Activated CD4-positive, alpha-beta memory T cell treated with anti-CD3 and anti-CD28 coated beads for 36 hours (primary cell): ENCODE measurements at regions not wholly inside any gene's neighbourhood (a gene's known extent, or its start where the extent isn't known, plus 50 kb on each side); places are given as distances from the start of the nearest gene placed in this dataset.

ENCODE experiments used
- CTCF ChIA-PET: fragments of 350-600 bp; sonication (Branson Sonifier 250); formaldehyde crosslinking; loops from one replicate; lab custom pipeline; 2021; ENCODE audit warnings: antibody characterized with exemption, inconsistent platforms; lab: Charles Lee
- POLR2A ChIA-PET: fragments of 350-600 bp; sonication (Branson Sonifier 250); formaldehyde crosslinking; loops from one replicate; lab custom pipeline; 2021; ENCODE audit warnings: antibody characterized with exemption; lab: Charles Lee
- DNase-seq: peaks from one replicate; pipeline ENCODE4 v3.0.0-alpha.2; 2020
- H3K27ac Mint-ChIP-seq: one replicate; pipeline ENCODE4 v1.8.0; 2021; ENCODE audit warnings: mixed read lengths
- H3K27me3 Mint-ChIP-seq: one replicate; pipeline ENCODE4 v1.8.0; 2021; ENCODE audit warnings: mixed read lengths
- H3K36me3 Mint-ChIP-seq: one replicate; pipeline ENCODE4 v1.8.0; 2021; ENCODE audit warnings: mixed read lengths
- H3K4me1 Mint-ChIP-seq: one replicate; pipeline ENCODE4 v1.8.0; 2021; ENCODE audit warnings: low read depth, mixed read lengths
- H3K4me3 Mint-ChIP-seq: one replicate; pipeline ENCODE4 v1.8.0; 2021; ENCODE audit warnings: mild to moderate bottlenecking, mixed read lengths
- H3K9me3 Mint-ChIP-seq: one replicate; pipeline ENCODE4 v1.8.0; 2021; ENCODE audit warnings: mixed read lengths
- intact Hi-C: fragments of 100-400 bp; cut with micrococcal nuclease; formaldehyde crosslinking; loops from one replicate; pipeline ENCODE4 v1.15.1; 2023

DNA sequence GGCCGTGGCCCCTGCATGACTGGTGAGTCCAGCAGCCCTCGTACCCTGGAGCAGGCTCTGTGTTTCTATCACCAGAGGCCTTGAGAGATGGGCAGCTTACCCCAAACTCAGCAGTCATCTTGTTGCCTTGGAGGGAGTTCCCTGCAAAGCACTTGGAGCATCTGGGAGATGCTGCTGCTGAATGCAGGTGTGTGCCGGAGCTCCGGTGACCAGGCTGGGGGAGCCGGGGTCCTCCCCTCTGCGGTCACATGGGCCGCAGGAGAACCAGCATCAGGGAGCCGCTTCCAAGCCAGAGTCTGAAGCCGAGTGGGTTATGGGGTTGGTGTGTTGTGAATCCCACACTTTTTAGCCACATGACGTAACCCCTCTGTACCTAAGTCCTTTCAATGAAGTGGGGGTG lies 82.8 kb downstream of the TEX29 start:
- Mint-ChIP-seq H3K4me3 (no peak overlapping the region), H3K9me3 (no peaks in the 10 kb centered on the region), H3K27ac (no peak overlapping the region), H3K4me1 (no peaks in the 10 kb centered on the region), H3K27me3 (peaks cover 7% of the 10 kb centered on the region), H3K36me3 (no peaks in the 10 kb centered on the region)
- POLR2A ChIA-PET: no interaction called here
- CTCF ChIA-PET: interaction anchor here (2.4 kb wide), 1 partner anchor 336 kb away, joined by 7 read pairs; no protein-coding TSS in a partner anchor
- DNase-seq: no peak
- intact Hi-C loops: no loop called here

DNA sequence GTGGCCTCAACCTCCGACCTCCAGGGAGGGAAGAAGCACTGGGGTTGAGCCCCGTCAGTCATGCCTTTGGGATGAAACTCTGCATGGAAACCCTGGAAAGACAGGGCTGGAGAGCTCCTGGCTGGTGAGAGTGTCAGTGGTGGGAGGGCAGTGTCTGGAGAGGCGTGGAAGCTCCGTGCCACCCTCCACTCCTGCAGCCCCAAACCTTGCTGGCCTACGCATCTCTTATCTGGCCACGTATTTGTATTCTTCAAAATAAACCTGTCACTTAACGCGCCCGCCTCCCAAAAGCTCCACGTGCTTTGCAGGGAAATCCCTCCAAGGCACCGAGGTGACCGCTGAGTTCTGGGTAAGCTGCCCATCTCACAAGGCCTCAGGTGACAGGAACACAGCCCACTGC lies 84.3 kb downstream of the TEX29 start:
- Mint-ChIP-seq H3K27me3 (peaks cover 7% of the 10 kb centered on the region), H3K4me1 (no peaks in the 10 kb centered on the region), H3K9me3 (no peaks in the 10 kb centered on the region), H3K27ac (no peak overlapping the region), H3K36me3 (no peaks in the 10 kb centered on the region), H3K4me3 (no peak overlapping the region)
- ChIA-PET CTCF (interaction anchor here (2.4 kb wide), 1 partner anchor 337 kb away, joined by 7 read pairs; no protein-coding TSS in a partner anchor), POLR2A (no interaction called here)
- intact Hi-C loops: no loop called here
- DNase-seq: no peak

DNA sequence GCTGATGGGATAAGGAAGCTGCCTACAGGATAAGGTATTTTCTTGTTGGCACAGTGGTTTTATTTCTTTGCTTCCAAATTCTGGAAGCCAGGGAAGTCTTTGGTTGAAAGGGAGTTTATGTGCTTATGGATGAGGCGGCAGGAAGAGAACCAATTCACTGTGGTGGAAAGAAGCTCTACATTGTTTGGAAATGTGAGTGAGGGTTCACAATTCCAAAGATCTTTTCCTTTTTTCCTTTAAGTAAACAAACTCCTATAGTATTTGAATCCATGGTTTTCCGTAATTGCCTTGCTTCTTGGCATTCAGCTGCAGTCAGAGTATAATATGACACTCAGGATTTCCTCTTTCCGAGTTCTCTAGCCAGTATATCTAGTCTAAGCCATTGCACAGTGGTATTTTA lies 86.2 kb downstream of the TEX29 start:
- H3K36me3 Mint-ChIP-seq: no peaks in the 10 kb centered on the region
- no peaks in the 10 kb centered on the region for H3K4me1 Mint-ChIP-seq
- H3K27ac Mint-ChIP-seq: no peak overlapping the region
- H3K9me3 Mint-ChIP-seq: no peaks in the 10 kb centered on the region
- no peak overlapping the region for H3K4me3 Mint-ChIP-seq
- DNase-seq: no peak
- ChIA-PET CTCF (no interaction called here), POLR2A (no interaction called here)
- intact Hi-C loops: no loop called here
- peaks cover 7% of the 10 kb centered on the region for H3K27me3 Mint-ChIP-seq

DNA sequence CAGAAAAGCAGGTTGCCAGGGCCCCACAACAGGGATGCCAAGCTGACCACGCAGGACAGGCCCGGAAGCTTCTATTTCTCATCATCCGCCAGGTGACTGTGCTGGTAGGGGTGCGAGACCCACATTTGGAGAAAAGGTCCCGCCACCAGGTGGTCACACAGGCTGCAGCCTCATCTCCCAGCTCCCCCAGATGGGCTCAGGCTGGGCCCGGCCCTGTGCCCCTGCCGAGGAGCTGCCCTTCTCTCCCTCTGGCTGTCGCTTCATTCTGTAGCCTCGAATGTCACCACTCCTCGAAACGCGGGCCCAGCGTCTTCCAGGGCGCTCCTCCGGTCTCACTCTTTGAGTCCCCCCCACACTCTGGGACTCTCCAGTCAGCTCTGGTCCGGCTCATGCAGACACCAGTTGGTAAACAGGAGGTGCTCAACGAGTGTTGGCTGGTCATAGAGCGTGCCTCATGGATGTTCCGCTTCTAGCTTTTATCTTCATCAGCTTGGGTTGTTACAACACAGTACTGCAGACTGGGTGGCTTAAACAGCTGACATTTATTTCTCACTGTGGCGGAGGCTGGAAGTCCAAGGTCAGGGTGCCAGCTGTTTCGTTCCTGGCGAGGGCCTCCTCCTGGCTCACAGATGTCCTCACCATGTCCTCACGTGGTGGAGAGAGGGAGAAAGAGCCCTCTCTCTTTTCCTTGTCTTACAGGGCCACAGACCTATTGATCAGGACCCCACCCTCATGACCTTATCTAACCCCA lies 87.1 kb downstream of the TEX29 start:
- Mint-ChIP-seq H3K4me3 (no peak overlapping the region), H3K36me3 (no peaks in the 10 kb centered on the region), H3K27me3 (peaks cover 15% of the 10 kb centered on the region), H3K9me3 (no peaks in the 10 kb centered on the region), H3K4me1 (no peaks in the 10 kb centered on the region), H3K27ac (no peak overlapping the region)
- intact Hi-C loops: no loop called here
- POLR2A ChIA-PET: no interaction called here
- DNase-seq: no peak
- CTCF ChIA-PET: no interaction called here

DNA sequence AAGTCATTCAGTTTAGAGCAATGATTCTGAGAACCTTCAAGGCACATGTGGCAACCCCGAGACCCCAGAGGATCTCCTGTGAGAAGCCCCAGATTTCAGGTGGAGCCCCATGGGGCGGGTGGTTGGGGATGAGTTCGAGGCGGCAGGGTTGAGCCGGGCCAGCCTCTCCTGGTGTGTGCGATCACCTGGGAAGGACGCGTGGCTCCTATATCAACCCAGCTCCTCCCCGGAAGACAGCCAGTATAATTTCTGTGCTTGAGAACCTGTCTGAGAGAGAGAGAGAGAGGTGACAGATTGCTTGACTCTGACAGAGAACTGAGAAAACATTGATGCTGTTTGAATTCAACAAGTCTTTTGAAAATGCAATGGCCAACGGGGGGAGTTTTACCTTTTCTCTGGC lies 89.0 kb downstream of the TEX29 start:
- H3K4me1 Mint-ChIP-seq: no peaks in the 10 kb centered on the region
- H3K9me3 Mint-ChIP-seq: no peaks in the 10 kb centered on the region
- intact Hi-C loops: no loop called here
- POLR2A ChIA-PET: no interaction called here
- no peak overlapping the region for H3K27ac Mint-ChIP-seq
- H3K4me3 Mint-ChIP-seq: no peak overlapping the region
- H3K27me3 Mint-ChIP-seq: peaks cover 16% of the 10 kb centered on the region
- CTCF ChIA-PET: no interaction called here
- H3K36me3 Mint-ChIP-seq: no peaks in the 10 kb centered on the region
- no peak for DNase-seq

DNA sequence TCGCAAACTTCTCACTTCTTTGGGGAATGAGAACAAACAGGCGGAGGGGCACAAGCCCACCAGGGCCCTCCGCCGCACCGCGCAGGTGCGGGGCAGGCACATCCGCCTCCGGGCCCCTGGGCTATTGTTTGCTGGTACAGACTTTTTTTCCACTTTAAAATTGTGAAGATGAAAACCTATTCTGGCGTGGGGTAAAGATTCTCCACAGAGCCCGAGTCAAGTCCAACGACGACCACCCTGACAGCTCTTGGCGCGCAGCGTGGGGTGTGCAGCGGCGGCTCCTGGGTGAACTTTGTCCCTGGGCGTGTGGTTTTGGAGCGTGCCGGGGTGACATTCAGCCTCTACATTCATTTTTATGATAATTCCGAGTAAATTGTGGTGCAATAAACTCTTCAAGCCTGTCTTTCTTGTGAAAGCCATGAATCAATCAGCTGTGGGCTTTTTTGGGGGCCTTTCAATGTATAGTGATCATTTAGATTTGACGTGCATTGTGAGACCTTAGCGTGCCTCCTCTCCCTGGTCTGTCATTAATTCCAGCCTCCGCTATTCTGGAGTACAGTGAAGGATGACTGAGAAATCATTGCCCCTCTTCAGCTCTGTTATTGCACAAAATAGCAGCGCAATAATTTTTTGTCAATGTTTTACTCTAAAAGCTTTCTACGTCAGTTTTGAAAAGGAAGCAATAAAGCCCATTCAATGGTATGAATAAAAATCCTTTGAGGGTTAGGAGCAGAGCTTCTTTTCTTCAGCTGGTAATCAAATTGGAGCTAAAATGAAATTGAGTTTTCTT lies 90.0 kb downstream of the TEX29 start:
- no peak for DNase-seq
- ChIA-PET CTCF (no interaction called here), POLR2A (no interaction called here)
- H3K4me3 Mint-ChIP-seq: no peak overlapping the region
- no peak overlapping the region for H3K27ac Mint-ChIP-seq
- no peaks in the 10 kb centered on the region for H3K9me3 Mint-ChIP-seq
- no peaks in the 10 kb centered on the region for H3K36me3 Mint-ChIP-seq
- intact Hi-C loops: no loop called here
- peaks cover 15% of the 10 kb centered on the region for H3K27me3 Mint-ChIP-seq
- no peaks in the 10 kb centered on the region for H3K4me1 Mint-ChIP-seq

DNA sequence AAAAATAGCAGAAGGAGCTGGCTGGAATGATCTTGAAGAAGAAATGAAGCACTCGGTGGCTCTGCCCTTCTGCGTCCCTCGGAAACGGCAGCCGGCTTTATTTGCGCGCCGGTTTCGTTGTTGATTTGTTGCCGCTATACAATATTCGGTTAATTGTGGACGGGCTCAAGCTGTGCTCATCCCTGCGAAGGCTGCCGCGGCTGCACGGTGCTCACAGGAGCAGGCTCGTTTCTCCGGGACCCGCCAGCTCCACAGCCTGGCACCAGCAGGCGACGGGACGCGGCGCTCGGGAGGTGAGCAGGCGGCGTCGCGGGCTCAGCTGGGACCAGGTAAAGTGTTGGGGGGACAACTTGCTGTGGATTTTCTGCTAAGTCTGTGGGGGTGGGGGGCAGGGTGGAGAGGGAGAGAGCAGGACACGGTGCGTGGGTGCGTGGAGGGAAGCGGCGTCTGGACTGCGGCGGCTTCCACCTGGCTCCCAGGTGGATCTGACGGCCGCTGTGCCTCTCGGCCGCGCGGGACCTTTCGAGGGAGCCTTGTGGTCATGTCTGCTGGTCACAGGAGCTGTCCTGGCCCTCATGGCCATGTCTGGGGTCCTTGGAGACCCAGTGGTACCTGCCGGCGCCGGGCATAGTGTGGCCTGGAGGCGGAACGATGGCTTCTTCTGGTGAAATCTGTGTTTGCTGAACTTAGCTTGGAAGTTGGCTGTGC lies 90.9 kb downstream of the TEX29 start:
- no peak for DNase-seq
- intact Hi-C loops: no loop called here
- no peaks in the 10 kb centered on the region for H3K4me1 Mint-ChIP-seq
- no peaks in the 10 kb centered on the region for H3K9me3 Mint-ChIP-seq
- H3K36me3 Mint-ChIP-seq: no peaks in the 10 kb centered on the region
- ChIA-PET POLR2A (interaction anchor here (0.6 kb wide), 1 partner anchor 167 kb away, joined by 3 read pairs; no protein-coding TSS in a partner anchor), CTCF (interaction anchor here (0.6 kb wide), 1 partner anchor 187 kb away, joined by 5 read pairs; no protein-coding TSS in a partner anchor)
- peaks cover 14% of the 10 kb centered on the region for H3K27me3 Mint-ChIP-seq
- no peak overlapping the region for H3K27ac Mint-ChIP-seq
- H3K4me3 Mint-ChIP-seq: no peak overlapping the region

DNA sequence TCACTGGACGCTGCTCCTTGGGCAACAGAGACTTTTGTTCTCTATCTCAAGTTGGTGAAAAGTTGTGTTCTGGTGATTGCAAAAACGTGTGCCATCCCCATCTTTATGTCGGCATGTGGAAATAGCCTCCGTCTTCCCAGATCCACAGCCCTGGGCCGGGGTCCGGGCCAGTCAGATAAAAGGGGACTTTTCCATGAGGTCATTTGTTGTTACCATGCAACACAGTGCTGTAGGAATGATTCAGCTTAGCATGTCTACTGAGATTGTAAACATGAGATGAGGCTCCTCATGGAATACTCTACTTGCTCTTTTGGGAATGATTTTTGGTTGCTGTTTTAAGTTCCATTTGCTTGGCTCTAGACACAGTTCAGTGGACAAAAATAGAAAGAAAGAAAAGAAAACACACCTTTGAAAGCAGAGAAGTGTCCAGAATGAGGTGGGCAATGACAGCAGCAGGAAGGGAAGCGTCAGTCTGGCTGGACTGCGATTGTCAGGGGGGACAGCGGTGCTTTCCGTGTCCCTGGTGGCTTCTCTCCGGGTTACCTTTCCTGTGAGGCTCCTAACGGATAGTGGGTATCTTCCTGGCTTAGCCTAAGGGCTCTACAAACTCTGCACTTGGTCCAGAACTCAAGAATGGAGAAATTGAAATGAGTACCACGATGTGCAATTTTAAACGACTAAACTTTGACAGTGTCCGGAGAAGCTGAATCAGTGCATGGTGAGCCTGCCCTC lies 91.6 kb downstream of the TEX29 start:
- Mint-ChIP-seq H3K27ac (no peak overlapping the region), H3K4me1 (no peaks in the 10 kb centered on the region), H3K9me3 (no peaks in the 10 kb centered on the region), H3K4me3 (no peak overlapping the region), H3K36me3 (no peaks in the 10 kb centered on the region), H3K27me3 (peaks cover 12% of the 10 kb centered on the region)
- ChIA-PET CTCF (no interaction called here), POLR2A (interaction anchor here (0.6 kb wide), 1 partner anchor 167 kb away, joined by 3 read pairs; no protein-coding TSS in a partner anchor)
- intact Hi-C loops: no loop called here
- no peak for DNase-seq

DNA sequence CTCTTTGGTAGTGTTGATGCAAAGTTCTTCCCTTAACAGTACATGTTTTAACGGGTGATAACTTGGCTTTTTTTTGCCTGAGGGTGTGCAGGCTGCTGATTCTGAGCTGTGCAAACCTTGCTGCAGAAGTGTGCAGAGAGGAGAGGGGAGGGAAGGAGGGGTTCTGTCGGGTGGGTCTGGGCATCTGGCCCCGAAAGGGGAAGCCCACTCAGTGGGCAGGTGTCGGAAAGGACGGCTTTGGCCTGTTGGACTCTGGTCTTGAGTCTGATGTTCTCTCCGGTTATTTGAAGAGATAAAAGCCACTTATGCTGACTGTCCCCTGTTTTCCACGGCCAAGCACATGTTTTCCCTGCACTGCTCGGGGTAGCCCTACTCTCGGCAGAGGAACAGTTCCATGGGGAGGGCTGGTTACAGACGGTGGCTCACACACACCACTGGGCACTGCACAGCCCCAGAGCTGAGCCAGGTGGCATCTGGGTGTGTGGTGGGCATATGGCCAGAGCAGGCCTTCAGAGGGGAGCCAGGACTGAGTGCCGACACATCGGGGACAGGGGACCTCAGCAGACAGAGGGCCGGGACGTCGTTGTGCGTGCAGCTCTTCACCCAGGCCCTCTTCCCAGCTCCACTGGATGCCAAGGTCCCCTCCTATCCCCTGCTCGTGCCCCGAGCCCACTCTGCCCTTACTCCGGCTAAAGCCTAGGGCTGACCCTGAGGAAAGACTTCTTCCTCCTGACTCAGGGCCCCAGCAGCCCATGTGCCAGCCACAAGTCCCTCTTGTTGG lies 93.2 kb downstream of the TEX29 start:
- no peaks in the 10 kb centered on the region for H3K4me1 Mint-ChIP-seq
- intact Hi-C loops: no loop called here
- H3K27me3 Mint-ChIP-seq: peaks cover 12% of the 10 kb centered on the region
- CTCF ChIA-PET: interaction anchor here (1.4 kb wide), 1 partner anchor 16 kb away, joined by 4 read pairs; no protein-coding TSS in a partner anchor
- H3K9me3 Mint-ChIP-seq: no peaks in the 10 kb centered on the region
- no peak overlapping the region for H3K27ac Mint-ChIP-seq
- H3K4me3 Mint-ChIP-seq: no peak overlapping the region
- POLR2A ChIA-PET: no interaction called here
- no peaks in the 10 kb centered on the region for H3K36me3 Mint-ChIP-seq
- no peak for DNase-seq

DNA sequence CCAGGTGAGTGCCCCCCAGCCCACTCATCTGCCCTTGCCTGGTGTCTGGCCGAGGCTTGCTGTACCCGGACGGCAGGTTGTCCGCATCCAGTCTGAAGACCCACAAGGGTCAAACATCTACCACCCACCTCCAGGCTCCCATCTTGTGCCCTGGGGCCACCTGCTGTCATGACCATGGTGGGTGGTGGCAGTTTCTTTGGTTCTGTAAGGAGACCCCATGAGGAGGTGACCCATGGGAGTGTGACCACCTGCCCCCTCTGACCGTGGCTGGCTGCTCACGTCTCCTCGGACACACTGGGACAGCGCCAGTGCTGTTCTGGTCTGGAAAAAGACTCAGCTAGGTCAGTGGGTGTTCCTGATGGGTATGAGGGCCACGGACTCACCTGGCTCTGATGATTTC lies 93.9 kb downstream of the TEX29 start:
- no peaks in the 10 kb centered on the region for H3K4me1 Mint-ChIP-seq
- intact Hi-C loops: no loop called here
- H3K9me3 Mint-ChIP-seq: no peaks in the 10 kb centered on the region
- no peak for DNase-seq
- ChIA-PET CTCF (interaction anchor here (1.4 kb wide), 1 partner anchor 15 kb away, joined by 4 read pairs; no protein-coding TSS in a partner anchor), POLR2A (no interaction called here)
- H3K27ac Mint-ChIP-seq: no peak overlapping the region
- no peaks in the 10 kb centered on the region for H3K36me3 Mint-ChIP-seq
- H3K4me3 Mint-ChIP-seq: no peak overlapping the region
- H3K27me3 Mint-ChIP-seq: peaks cover 12% of the 10 kb centered on the region

DNA sequence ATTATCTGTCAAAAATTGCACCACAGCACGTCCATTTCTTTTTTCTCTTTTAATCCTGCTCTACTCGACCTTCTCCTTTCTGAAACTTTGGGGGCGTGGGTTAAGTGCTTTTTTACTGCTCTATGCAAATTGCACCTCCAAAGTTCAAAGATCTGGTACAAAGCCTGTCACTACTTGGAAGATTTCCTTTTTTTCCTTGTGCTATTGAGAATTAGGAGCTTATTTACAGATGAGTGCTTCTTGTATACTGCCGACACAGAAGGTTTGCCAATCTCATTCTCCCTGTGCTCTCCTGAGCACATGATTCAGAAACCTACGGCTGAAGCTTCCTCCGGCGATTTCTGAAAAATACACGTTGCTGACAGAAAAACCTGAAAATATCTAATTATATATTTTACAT lies 94.8 kb downstream of the TEX29 start:
- H3K9me3 Mint-ChIP-seq: no peaks in the 10 kb centered on the region
- H3K4me1 Mint-ChIP-seq: no peaks in the 10 kb centered on the region
- no peak for DNase-seq
- H3K4me3 Mint-ChIP-seq: no peak overlapping the region
- H3K27ac Mint-ChIP-seq: no peak overlapping the region
- peaks cover 14% of the 10 kb centered on the region for H3K27me3 Mint-ChIP-seq
- no peaks in the 10 kb centered on the region for H3K36me3 Mint-ChIP-seq
- intact Hi-C loops: no loop called here
- POLR2A ChIA-PET: no interaction called here
- CTCF ChIA-PET: interaction anchor here (1.4 kb wide), 1 partner anchor 14 kb away, joined by 4 read pairs; no protein-coding TSS in a partner anchor
